ENCODE measurements at regions not wholly inside any gene's neighbourhood (a gene's known extent, or its start where the extent isn't known, plus 50 kb on each side); places are given as distances from the start of the nearest gene placed in this dataset.

DNA sequence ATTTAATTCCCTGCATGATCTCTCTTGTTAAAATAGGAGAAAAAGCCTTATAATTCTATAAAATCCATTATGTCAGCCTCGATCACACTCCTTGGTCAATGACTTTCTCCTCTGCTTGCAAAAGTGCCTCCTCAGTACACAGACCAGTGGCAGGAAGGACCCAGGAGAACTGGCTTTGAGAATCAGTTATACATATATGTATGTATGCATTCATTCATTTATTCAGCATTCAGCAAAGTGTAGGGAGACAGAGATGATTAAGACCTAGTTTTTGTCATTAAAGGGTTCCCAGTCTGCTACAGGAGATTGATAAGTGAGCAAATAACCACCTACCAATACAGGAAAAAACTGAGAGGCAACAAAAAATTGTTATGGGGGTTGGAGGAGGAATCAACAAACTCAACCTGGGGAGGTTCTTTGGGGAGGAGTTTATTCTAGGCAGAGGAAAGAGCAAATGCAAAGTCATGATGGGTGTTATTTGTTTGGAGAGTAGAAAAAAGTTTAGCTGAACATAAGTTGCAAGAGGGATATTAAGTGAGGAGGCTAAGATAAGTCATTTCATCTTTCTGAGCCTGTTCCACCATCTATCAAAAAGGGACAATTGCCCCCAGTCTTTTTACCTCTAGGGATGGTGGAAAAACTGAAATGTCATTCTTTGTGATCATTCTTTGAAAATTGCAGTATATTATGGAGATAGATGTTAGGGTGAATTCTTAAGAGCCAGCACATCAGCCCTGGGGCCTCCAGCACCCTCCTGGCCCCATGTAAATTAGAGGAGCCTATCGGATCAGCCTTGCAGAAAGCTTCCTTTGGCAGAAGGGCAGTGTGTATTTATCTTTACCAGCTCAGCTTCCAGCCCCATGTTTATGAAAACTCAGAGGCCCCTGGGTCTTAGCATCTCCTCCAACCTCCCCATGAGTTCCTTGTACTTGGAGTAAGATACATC, 128.0 kb downstream of the OMA1 start:
- TF ChIP-seq EZH2 (IDR thresholded peaks at IDR 0.05; ENCODE audit: borderline replicate concordance, low read depth, low read length, severe bottlenecking) = no peak
- TF ChIP-seq, protein P1, sequence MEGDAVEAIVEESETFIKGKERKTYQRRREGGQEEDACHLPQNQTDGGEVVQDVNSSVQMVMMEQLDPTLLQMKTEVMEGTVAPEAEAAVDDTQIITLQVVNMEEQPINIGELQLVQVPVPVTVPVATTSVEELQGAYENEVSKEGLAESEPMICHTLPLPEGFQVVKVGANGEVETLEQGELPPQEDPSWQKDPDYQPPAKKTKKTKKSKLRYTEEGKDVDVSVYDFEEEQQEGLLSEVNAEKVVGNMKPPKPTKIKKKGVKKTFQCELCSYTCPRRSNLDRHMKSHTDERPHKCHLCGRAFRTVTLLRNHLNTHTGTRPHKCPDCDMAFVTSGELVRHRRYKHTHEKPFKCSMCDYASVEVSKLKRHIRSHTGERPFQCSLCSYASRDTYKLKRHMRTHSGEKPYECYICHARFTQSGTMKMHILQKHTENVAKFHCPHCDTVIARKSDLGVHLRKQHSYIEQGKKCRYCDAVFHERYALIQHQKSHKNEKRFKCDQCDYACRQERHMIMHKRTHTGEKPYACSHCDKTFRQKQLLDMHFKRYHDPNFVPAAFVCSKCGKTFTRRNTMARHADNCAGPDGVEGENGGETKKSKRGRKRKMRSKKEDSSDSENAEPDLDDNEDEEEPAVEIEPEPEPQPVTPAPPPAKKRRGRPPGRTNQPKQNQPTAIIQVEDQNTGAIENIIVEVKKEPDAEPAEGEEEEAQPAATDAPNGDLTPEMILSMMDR (IDR thresholded peaks at IDR 0.05; ENCODE audit: borderline replicate concordance, extremely low read depth, low read length, poor library complexity, severe bottlenecking) = no peak

Data from DND-41 (cell line).